UCSD-AML1 (cell line): ENCODE measurements at regions not wholly inside any gene's neighbourhood (a gene's known extent, or its start where the extent isn't known, plus 50 kb on each side); places are given as distances from the start of the nearest gene placed in this dataset.

Experiments used
- DNase-seq: peaks from one replicate; lab custom pipeline; 2025; ENCODE audit not compliant: unreplicated experiment; lab: John Stamatoyannopoulos, UW

- DNase-seq = no peak
Measured at GRCh38 chr7:84553711-84554110, 359.1 kb upstream of the SEMA3A start.

- DNase-seq = no peak
Measured at GRCh38 chr7:84549409-84549808, 354.8 kb upstream of the SEMA3A start.

- no peak for DNase-seq
Measured at GRCh38 chr7:84548366-84549365, 354.1 kb upstream of the SEMA3A start.

GRCh38 chr7:84547331-84547730 is 352.7 kb upstream of the SEMA3A start:
- no peak for DNase-seq

DNA sequence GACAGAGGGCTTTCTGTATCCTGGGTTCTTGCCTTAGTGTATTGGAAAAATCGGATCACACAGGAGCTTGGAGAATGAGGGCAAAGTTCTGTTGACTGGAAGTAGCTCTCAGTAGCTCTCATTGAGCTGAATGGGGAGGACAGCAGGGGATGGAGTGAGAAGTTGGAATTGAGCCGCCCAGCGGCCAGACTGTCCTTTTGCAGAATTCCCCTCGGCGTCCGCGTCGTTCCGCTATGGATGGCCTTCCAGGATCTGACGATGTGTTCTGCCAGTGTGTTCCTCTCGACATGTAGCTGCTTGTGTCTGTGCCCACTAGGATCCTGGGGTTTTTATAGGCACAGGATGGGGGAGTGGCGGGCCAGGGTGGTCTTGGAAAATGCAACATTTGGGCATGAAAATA is 351.8 kb upstream of the SEMA3A start:
- no peak for DNase-seq

DNA sequence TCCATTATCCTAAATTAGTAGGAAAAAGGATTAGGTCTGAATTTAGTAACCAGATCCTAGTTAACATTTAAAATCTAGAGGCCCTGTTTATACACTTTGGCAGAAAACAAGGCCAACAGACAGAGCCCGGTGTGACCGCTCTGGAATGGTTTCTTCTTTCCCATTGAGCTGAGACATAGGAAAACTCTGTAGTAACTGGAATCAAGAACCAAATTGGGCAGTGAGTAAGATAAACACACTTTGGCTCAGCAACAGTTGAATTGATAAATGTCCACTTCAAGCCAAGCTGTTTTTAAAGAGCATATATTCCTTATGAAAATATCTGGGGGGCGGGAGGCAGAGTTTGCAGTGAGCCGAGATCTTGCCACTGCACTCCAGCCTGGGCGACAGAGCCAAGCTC is 343.7 kb upstream of the SEMA3A start:
- DNase-seq = no peak

GRCh38 chr7:84536271-84536870 is 341.8 kb upstream of the SEMA3A start:
- no peak for DNase-seq

GRCh38 chr7:84535580-84536270 is 341.1 kb upstream of the SEMA3A start:
- no peak for DNase-seq

DNA sequence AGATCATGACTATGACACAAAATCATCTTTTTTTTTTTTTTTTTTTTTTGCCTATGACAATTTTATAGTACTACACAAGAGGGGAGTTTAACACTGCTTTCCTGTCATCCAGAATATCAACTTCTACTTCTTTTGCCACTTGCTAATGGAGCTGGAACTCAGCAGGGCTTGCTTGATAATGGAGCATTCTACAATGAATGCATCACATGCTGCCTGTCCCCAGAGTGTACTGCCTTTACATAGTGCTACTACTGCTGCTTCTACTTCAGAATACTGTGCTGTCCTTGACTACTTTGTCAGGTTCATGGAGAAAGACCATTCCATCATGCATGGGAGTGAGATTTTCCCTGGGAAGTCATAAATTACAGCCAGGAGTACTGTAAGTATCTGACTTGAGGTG is 338.6 kb upstream of the SEMA3A start:
- DNase-seq = no peak

DNA sequence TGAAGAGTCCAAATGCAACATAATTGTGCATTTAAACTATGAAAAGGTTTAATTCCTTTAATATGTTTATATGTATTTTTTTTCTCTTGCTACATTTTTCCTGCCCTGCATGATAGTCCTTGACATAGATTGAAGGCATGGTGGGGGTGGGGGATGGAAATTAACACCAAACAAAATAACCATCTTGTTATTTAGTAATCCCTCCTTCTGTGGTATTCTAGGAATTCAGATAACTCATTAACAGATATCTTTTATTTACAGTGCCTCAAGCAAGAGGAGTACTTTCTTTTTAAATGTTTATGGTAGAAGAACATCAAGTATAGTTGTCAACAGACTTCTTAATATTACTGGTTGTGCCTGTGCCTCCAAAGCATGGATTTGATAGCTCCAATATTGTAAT is 337.6 kb upstream of the SEMA3A start:
- no peak for DNase-seq

- DNase-seq = no peak
Measured at GRCh38 chr7:84529480-84530205, 335.1 kb upstream of the SEMA3A start.

DNA sequence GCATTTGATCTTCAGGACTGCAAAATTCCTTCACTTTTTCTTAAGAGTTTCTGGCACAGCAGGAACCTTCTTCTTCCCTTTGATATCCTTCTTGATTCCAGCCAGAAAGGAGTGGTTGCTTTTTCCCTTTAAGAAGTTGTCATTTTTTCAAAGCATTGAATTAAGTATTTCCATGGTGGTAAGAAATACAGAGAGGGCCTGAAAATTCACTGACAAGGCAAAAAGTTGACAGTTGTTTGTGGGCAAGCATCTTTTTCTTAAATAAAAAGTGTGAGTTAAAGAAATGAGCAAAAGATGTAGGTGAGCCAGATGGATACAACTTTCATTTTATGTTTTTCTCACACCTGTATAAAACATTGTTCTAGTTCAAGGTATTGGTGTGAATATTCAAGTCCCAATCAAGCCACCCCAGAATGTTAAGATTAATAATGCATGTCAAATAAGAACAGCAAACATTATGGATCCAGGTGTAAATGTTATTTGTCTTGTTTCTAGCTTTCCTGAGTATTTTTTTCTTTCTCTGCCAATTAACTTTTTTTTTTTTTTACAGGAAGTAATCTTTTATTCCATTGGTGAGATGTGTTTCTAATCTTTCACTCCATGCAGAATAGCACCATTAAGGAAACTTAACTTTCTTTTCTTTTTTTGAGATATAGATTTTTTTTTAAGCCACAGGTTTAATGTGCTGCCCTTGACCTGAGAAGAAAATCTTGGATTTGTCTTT is 334.3 kb upstream of the SEMA3A start:
- no peak for DNase-seq

DNA sequence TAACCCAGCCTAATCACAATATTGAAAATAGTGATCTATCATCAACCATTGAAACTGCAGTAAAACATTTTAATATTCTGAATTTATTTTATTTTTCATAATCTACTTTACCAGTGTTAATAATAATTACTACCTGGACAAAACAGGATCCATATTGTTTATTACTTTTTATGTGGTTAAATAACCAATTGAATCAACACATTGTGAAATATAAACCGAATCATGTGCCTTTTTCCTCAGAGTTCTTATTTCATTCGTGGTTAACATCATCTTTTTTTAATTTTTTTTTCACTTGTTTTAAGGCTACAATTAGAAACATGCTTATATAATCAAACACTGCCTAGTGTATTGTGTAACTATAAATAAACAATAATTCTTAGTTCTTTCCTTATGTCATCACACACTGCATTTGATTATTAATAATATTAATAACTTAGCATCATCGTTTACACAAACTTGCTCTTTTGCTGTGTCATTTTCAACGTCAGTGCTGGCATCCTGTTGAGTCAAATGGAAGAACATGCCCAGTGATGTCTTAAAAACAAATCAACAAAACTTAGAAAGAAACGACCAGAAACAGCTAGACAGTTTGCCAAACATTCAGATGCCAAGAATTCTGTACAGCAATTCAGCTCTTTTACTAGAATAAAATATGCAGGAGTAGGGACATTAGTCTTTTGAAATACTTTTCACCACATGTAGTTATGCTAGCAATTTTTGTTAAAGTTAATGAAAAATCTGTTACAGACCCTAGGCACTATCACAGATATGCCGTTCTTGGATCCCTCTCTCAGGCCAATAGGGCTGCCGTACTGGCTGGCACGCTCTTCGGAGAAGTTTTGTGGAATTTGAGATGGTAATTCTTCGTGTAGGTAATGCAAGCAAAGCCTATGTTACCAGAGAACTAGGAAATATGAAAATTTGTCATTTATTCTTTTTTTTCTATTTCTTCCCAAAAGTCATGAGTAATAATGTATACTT is 330.4 kb upstream of the SEMA3A start:
- DNase-seq = no peak

- no peak for DNase-seq
Measured at GRCh38 chr7:84513061-84513460, 318.5 kb upstream of the SEMA3A start.

DNA sequence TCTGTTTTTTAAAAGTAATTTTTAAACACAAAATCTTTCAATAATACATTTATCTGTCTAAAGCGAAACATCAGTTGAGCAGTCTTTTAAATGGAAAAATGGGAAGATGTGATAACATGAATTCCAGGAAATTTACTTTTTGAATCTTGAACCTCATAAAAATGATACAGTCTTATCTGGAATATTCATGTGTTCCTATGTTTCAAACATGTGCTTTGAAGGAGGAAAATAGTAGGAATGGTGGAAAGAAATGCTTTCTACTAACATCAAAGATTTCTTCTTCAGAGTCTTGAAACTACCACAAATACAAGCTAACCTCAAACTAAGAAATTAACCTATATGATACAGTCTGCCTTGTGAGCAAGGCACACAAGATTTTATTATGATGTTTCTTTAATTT is 317.5 kb upstream of the SEMA3A start:
- DNase-seq = no peak

DNA sequence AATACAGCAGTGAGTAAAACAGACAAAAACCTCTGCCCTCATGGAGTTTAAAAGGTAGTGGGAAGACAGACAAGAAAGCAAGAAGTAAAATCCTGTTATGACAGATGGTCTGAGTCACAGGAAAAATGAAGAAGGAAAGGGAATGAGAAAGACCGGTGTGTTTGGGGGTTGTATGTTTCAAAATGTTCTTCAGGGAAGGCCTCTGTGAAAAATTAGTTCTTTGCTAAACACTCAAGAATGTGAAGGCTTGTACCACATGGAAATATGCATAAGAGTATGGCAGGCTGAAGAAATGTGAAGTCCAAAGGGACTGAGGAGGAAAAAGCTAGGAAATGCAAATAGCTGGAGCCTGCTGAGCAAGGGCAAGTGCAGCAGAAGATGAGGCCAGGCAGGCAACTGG is 315.9 kb upstream of the SEMA3A start:
- no peak for DNase-seq

DNA sequence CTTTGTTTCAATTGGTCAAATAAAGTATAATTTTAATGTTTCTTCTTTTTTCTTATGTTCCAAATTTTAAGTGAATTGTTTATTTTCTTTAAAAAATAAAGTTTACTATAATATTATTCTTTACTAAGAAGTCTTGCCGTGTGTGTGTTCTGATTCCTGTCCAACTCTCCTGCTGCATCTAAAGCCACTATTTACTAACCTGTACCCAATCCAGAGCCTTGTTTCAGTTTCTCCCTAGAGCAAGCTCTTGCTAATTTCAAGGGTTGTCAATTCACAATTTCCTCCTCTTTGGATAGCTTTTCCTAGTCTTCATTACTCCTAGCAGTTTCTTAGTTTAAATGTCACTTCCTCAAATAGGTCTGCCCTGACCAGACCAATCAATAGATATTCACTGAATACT is 314.9 kb upstream of the SEMA3A start:
- no peak for DNase-seq

- no peak for DNase-seq
Measured at GRCh38 chr7:84508606-84509005, 314.0 kb upstream of the SEMA3A start.

DNA sequence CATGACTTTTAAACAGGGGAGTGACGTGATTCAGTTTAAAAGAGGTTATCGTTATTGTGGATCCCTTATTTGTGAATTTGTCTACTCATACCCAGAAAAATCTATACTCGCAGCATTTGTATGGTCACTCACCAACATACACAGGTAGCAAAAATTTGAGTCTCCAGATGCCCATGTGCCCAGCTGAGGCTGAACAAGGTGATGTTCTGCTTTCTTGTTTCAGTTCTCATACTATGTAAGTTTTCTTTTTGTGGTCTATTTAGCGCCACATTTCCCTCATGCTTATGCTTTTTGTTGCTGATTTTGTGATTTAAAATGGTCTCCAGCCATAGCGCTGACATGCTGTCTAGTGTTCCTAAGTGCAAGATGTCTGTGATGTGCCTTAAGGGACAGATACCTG is 312.9 kb upstream of the SEMA3A start:
- no peak for DNase-seq
